ENCODE measurements at regions not wholly inside any gene's neighbourhood (a gene's known extent, or its start where the extent isn't known, plus 50 kb on each side); places are given as distances from the start of the nearest gene placed in this dataset.
"Not testable (repeated sequence)": the region's sequence is repeated elsewhere in the genome, so short reads cannot be mapped to it uniquely, and the experiment has no call there.

DNA sequence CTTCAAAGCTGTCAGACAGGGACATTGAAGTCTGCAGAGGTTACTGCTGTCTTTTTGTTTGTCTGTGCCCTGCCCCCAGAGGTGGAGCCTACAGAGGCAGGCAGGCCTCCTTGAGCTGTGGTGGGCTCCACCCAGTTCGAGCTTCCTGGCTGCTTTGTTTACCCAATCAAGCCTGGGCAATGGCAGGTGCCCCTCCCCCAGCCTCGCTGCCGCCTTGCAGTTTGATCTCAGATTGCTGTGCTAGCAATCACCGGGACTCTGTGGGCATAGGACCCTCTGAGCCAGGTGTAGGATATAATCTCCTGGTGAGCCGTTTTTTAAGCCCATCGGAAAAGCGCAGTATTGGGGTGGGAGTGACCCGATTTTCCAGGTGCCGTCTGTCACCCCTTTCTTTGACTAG, 586.8 kb downstream of the ARL4A start:
- DNase-seq (ENCODE audit: low spot score); ATAC-seq: not testable (repeated sequence)

- no peak for ATAC-seq
- DNase-seq (ENCODE audit: low spot score) = no peak
Observed at GRCh38 chr7:13276977-13277376, 589.5 kb downstream of the ARL4A start.

DNA sequence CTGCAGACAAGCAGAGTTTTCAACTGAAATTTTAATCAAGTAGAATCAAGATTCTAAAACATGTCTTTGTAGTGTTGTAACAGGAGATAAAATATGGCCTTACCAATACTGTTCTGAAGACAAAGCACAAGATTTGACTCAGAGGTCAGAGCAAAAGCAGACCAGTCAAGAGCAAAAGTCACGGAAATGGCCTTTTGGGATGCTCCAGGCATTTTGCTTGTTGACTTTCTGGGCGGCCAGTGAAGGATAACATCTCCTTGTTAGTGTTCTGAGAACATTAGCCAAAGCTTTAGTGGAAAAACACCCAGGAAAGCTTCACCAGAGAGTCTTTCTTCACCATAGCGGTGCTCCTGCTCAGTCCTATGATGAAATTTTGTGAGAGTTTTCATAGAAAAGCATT, 590.6 kb downstream of the ARL4A start:
- no peak for DNase-seq (ENCODE audit: low spot score)
- no peak for ATAC-seq

DNA sequence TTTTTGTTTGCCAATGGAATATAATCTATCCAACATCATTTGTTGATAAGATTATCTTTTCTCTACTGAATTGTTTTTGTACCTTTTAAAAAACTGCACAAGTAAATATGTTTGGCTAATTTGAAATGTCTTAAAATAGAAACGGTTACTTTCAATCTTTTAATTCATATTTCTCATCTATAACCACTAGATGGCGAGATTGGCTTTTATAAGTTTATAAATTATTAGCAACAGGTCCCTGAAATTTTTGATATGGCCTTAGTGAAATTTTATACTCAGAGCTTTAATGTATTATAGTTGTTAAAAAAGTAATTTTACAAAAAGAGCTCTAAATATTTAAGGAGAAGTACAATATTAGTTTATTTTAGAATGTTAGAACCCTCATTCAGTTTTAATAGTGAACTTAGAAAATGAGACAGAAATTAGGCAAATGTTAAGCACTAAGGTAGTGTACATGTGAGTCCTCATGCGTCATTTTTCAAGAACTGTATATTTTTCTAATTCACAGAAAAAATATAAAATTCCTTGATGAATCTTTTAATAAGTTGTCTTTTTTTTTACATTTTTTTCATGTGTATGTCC, 592.5 kb downstream of the ARL4A start:
- DNase-seq (ENCODE audit: low spot score) = no peak
- ATAC-seq = no peak

GRCh38 chr7:13282377-13282980, 595.0 kb downstream of the ARL4A start:
- DNase-seq (ENCODE audit: low spot score) = no peak
- no peak for ATAC-seq

DNA sequence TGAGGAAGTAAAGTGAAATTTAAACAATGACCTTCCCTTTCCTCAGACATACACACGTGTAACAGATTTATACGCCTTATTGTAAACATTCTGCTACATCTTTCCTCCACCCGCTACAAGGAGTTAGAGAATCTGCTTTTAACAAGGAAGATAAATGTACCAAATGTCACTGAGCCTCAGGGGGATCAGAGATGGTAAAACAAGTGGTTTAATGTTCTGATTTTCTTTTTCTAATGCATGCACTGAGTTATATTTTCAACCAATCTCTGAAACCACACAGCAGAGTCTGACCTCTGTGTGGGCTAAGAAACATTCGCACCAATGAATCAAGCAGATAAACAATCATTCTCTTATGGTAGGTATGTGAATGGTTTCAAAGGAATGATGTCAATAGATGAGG, 599.5 kb downstream of the ARL4A start:
- ATAC-seq = no peak
- no peak for DNase-seq (ENCODE audit: low spot score)

DNA sequence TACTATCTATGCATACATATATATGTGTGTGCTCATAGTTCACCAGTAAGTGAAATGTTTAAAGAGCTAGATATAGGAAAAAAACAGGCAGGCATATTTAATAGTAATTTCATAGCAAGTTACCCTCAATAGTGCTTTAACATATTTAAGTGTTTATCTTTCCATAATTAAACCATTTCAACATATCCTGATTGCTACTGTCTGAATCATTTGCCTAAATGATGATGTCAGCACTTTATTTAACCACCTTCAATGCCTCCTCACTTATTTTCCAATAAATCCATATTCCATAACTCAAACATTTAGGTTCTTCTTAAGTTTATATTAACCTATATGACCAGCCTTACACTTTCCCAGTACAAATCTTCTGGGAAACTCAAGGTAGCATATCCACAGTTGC, 601.1 kb downstream of the ARL4A start:
- ATAC-seq (no peak), DNase-seq (ENCODE audit: low spot score) (no peak)

DNA sequence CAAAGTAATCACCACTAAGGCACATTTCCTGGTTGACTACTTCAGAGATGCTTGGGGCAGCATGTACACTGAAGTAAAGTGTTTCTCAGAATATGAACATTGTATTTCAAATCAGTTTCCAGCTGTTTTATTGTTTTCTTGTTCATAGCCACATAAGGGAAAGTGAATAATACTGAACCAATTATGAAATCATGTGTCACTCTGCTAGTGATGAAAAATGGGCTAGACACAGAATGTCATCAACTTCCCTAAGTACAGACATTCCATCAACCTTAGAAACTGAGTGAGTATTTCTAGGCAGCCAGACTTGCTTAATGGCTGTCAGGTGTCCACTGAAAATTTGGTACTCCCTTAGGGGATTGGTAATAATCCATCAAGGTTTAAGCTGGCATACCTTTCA, 603.5 kb downstream of the ARL4A start:
- ATAC-seq (no peak), DNase-seq (ENCODE audit: low spot score) (no peak)

DNA sequence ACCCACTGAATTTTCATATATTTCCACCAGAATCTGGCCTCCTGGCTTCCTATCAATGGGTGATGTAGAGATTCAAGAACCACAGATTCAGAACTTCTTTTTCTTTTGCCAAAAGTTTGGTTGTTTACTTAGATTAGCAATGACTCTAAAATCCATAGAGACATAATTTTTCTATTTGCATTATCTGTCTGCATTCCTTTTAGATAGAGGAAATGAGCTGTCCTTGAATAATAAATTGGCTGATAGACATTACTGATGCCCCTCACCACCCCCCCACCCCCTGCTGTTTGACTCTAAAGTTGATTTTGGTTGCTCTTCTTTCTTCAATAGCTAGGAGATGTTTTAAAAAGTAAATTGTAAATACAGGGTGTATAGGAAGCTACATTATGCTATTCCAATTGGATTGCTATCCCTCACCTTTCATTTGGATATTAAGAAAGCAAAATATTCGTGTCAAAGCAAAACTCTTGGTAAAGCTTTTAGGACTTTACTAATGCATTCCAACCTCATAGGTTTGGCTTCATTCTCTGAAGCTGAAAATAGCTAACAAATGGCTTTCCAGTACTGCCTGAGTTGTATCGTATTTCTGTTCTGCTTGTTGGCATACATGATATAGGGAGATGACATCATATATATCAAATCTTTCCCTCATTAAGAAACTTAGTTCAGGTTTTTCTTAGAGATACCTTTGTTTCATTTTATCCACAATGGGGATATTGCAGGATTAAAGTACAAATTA, 606.0 kb downstream of the ARL4A start:
- ATAC-seq (no peak), DNase-seq (ENCODE audit: low spot score) (no peak)

DNA sequence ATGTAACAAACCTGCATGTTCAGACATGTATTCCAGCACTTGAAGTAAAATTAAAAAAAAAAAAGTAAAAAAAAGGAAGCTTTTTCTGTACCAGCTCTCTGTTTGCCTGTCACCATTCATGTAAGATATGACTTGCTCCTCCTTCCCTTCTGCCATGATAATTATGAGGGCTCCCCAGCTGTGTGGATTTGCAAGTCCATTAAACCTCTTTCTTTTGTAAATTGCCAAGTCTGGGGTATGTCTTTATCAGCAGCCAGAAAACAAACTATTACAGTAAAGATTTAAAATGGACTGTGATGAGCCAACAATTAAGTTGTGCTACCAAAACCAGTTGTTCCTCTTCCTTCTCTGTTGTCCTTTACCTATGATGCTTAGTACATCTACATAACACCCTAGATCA, 619.6 kb downstream of the ARL4A start:
- ATAC-seq (no peak), DNase-seq (ENCODE audit: low spot score) (no peak)

GRCh38 chr7:13308423-13308822, 621.0 kb downstream of the ARL4A start:
- ATAC-seq (no peak), DNase-seq (ENCODE audit: low spot score) (no peak)

- no peak for DNase-seq (ENCODE audit: low spot score)
- ATAC-seq = no peak
Observed at GRCh38 chr7:13309535-13309934, 622.1 kb downstream of the ARL4A start.

DNA sequence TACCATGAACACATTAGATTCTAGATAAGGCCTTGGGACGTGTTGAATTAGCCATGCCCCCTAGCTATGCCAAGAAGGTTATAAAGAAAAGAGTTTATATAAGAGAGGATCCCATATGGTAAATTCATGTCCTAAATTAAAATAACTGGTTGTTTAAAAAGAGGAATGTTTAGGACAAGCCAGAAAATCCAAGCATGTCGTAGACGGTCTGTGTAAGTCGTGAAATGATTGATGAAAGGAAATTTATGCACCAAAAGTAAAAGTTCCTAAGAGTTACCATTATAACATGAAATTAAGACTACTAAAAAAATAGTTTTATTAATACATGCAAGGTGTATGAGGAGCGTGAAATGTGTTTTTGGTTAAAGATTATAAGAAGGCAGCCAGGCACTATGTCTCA, 624.9 kb downstream of the ARL4A start:
- no peak for DNase-seq (ENCODE audit: low spot score)
- no peak for ATAC-seq

GRCh38 chr7:13320333-13320732, 632.9 kb downstream of the ARL4A start:
- DNase-seq (ENCODE audit: low spot score) = no peak
- ATAC-seq = no peak

GRCh38 chr7:13321316-13321715, 633.9 kb downstream of the ARL4A start:
- ATAC-seq = no peak

GRCh38 chr7:13322126-13322525, 634.7 kb downstream of the ARL4A start:
- DNase-seq (ENCODE audit: low spot score) = no peak
- ATAC-seq = no peak

More at GRCh38 chr7:13321316-13321715, 633.9 kb downstream of the ARL4A start:
- DNase-seq (ENCODE audit: low spot score) = no peak

DNA sequence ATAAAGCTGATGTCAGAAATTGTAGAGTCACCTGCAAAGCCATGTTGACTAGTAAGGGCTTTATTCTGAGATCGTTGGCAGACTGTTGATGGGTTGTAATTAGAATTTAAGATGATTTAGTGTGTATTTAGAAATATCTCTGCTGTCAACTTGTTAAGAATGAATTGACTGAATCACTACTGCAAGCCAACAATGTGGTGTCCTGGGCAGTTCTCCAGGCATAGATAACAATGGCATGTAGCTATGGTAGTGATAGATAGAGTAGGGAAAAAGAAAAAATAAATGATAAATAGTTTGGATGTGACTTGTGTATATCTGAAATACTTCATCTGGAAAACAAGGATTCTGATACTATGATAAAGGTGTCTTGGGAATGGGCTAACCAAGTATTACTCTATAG, 640.2 kb downstream of the ARL4A start:
- DNase-seq (ENCODE audit: low spot score) = no peak
- no peak for ATAC-seq

GRCh38 chr7:13333371-13333770, 645.9 kb downstream of the ARL4A start:
- ATAC-seq (no peak), DNase-seq (ENCODE audit: low spot score) (no peak)

DNA sequence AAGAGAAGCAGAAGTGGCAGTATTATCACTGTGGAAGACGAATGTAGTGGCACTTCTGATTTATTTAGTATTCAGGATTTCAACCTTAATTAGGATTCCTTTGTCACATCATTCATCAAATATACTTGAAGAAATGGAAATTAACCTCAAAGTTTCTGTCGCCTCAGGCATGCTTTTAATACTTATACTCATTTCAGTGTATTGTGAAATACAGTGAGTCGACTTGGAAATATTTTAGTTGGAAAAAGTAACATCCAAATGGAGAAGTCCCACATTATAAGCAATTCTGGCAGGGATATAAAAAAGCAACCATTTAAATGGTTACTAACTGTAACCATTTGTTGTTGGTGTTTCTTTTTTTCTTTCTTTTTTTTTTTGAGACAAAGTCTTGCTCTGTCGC, 648.8 kb downstream of the ARL4A start:
- no peak for DNase-seq (ENCODE audit: low spot score)
- no peak for ATAC-seq

DNA sequence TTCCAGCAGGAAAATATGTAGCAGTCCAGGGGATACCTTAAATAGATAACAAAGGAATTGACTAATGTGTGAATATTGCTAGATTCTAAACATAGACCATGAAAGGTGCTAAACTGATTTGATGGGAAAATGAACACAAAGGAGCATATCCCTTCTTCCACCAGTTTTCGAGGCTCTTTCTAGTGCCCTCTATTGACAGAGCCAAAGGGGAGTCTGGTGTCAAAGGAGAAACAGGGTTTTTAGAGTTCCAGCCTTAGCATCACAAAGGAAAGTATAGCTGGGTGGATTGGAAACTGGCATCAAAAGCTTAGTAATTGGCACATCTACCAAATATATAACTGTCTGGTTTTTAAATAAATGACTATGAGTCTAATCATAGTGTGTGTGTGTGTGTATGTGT, 636.8 kb downstream of the ETV1 start:
- DNase-seq (ENCODE audit: low spot score) = no peak
- no peak for ATAC-seq

DNA sequence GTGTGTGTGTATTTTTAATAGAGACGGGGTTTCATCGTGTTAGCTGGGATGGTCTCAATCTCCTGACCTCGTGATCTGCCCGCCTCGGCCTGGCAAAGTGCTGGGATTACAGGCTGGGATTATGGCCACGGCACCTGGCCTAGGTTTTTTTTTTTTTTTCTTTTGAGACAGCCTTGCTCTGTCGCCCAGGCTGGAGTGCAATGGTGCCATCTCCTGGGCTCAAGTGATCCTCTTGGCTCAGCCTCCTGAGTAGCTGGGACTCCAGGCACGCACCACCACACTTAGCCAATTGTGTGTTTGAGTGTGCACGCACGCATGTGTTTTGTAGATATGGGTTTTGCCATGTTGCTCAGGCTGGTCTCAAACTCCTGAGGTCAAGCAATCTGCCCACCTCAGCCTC, 629.8 kb downstream of the ETV1 start:
- no peak for DNase-seq (ENCODE audit: low spot score)
- no peak for ATAC-seq

GRCh38 chr7:13386741-13387140, 602.7 kb downstream of the ETV1 start:
- DNase-seq (ENCODE audit: low spot score) = no peak
- no peak for ATAC-seq

- ATAC-seq (no peak), DNase-seq (ENCODE audit: low spot score) (no peak)
Observed at GRCh38 chr7:13407911-13408310, 581.6 kb downstream of the ETV1 start.

Data from left lobe of liver (tissue), 2 donors.